RWPE1 (cell line): ENCODE measurements at regions not wholly inside any gene's neighbourhood (a gene's known extent, or its start where the extent isn't known, plus 50 kb on each side); places are given as distances from the start of the nearest gene placed in this dataset.

Experiments
- CTCF ChIA-PET: fragments of 350-600 bp; sonication (Branson Sonifier 250); formaldehyde crosslinking; extraction: SDS; loops from one replicate; lab custom pipeline; 2021; lab: Yijun Ruan, JAX
- POLR2A ChIA-PET: fragments of 400-600 bp; formaldehyde crosslinking; extraction: SDS; loops from one replicate; lab custom pipeline; 2020; ENCODE audit warnings: antibody characterized with exemption; ENCODE audit not compliant: low non-redundant PET; lab: Yijun Ruan, JAX
- DNase-seq: peaks from one replicate; pipeline ENCODE4 v3.0.0; 2012; ENCODE audit warnings: low spot score
- H3K27ac ChIP-seq: fragments of 450-650 bp; 2 replicates; pipeline ENCODE4 v1.5.1; 2017
- TF ChIP-seq, protein P1 (sequence below): fragments of 450-650 bp; conservative IDR thresholded peaks from 2 replicates; pipeline ENCODE4 v1.5.1; 2017; ENCODE audit warnings: low read depth, mild to moderate bottlenecking

- DNase-seq = no peak
- CTCF ChIA-PET = interaction anchor here (0.6 kb wide), 1 partner anchor 275 kb away, joined by 3 read pairs; no protein-coding TSS in a partner anchor
These were observed 391.1 kb upstream of the SPRED2 start for GRCh38 chr2:65823511-65823910.

GRCh38 chr2:65820454-65820853 is 388.1 kb upstream of the SPRED2 start:
- no peak for DNase-seq
- ChIA-PET POLR2A (no interaction called here), CTCF (no interaction called here)
- H3K27ac ChIP-seq = no peak overlapping the region
- TF ChIP-seq, protein P1, sequence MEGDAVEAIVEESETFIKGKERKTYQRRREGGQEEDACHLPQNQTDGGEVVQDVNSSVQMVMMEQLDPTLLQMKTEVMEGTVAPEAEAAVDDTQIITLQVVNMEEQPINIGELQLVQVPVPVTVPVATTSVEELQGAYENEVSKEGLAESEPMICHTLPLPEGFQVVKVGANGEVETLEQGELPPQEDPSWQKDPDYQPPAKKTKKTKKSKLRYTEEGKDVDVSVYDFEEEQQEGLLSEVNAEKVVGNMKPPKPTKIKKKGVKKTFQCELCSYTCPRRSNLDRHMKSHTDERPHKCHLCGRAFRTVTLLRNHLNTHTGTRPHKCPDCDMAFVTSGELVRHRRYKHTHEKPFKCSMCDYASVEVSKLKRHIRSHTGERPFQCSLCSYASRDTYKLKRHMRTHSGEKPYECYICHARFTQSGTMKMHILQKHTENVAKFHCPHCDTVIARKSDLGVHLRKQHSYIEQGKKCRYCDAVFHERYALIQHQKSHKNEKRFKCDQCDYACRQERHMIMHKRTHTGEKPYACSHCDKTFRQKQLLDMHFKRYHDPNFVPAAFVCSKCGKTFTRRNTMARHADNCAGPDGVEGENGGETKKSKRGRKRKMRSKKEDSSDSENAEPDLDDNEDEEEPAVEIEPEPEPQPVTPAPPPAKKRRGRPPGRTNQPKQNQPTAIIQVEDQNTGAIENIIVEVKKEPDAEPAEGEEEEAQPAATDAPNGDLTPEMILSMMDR = no peak

More at GRCh38 chr2:65823511-65823910, 391.1 kb upstream of the SPRED2 start:
- H3K27ac ChIP-seq = no peak overlapping the region
- TF ChIP-seq, protein P1 = no peak
- POLR2A ChIA-PET = no interaction called here

DNA sequence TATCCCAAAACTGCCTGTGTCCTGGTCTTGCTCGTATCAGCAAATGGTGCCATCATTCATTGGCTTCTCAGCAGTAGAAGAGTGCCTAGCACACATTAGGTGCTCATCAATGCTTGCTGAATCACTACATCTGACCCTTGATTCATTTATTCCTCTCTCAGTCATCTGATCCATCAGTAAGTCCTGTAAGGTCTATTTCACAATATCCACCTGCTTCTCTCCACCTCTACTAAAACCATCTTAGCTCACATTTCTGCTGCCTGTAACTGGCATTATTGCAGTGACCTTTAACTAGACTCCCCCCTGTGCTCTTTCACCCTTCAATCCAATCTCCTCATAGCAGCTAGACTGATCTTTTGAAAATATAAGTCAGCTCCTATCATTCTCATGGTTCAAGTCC is 387.6 kb upstream of the SPRED2 start:
- no peak overlapping the region for H3K27ac ChIP-seq
- CTCF ChIA-PET = no interaction called here
- POLR2A ChIA-PET = no interaction called here
- TF ChIP-seq, protein P1 = no peak
- DNase-seq = no peak

DNA sequence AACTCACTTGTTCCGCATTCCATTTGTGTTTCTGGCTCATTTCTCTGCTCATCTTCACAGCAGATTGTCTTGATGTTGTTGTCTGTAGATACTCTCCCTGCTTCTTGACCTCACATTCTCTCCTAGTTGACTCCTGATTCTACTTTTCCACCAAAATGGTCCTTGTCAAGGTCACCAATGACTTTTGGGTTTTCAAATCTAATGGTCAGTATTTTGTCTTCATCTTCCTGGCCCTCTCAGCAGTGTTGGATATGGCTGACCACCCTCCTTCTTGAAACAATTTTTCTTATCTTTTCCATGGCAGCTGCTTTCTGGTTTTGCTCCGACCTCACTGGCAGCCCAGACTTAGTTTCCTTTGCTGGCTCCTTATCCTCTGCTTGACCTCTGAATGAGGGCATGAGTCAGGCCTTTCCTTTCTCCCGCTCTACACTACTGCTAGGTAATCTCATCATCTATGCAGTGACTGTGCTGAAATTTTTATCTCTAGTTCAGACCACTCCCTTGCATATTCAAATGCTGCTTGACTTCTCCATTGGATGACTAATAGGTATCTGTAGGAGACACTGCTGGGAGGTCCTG is 386.6 kb upstream of the SPRED2 start:
- POLR2A ChIA-PET = no interaction called here
- CTCF ChIA-PET = no interaction called here
- no peak overlapping the region for H3K27ac ChIP-seq
- TF ChIP-seq, protein P1 = no peak
- DNase-seq = peak; percentile 32

- DNase-seq = no peak
- ChIA-PET POLR2A (no interaction called here), CTCF (no interaction called here)
- TF ChIP-seq, protein P1 = no peak
- no peak overlapping the region for H3K27ac ChIP-seq
These were observed 381.3 kb upstream of the SPRED2 start for GRCh38 chr2:65813631-65814173.

GRCh38 chr2:65812887-65813286 is 380.5 kb upstream of the SPRED2 start:
- DNase-seq = no peak
- ChIA-PET CTCF (no interaction called here), POLR2A (no interaction called here)
- TF ChIP-seq, protein P1 = no peak
- H3K27ac ChIP-seq = no peak overlapping the region
